ENCODE measurements at regions not wholly inside any gene's neighbourhood (a gene's known extent, or its start where the extent isn't known, plus 50 kb on each side); places are given as distances from the start of the nearest gene placed in this dataset.

DNA sequence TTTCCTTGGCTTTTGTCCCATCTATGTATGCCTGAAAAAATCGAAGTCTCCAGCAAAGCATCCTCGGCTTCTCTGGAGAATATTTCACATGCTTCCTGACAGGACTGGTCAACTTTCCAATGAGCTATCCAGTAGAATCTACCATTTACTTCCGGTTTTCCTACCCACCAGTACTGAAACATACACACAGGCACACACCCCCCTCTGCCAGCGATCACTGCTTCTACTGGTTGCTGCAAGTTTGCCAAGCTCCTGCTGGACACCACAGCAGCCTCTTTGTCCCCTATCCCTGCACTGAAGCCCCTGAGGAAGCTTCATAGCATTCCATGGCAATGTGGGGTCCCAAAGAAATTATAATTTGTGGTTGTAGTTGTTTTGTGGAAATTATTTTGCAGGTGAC is 536.8 kb downstream of the MATN1 start (continued):
- no peak for TF ChIP-seq ARID5B (CRISPR knock-in tag; IDR thresholded peaks at IDR 0.05)
- no peak for TF ChIP-seq TARDBP (CRISPR knock-in tag; IDR thresholded peaks at IDR 0.05)
- TF ChIP-seq ZFYVE20 (CRISPR knock-in tag; IDR thresholded peaks at IDR 0.05; ENCODE audit: borderline replicate concordance, low read depth), result no peak
- no peak for TF ChIP-seq ZNF737 (CRISPR knock-in tag; IDR thresholded peaks at IDR 0.05; ENCODE audit: borderline replicate concordance)

- no peak overlapping the region for H2AFZ ChIP-seq (ENCODE audit: low read length)
- no peaks in the 10 kb centered on the region for H3K27me3 ChIP-seq (ENCODE audit: control insufficient read depth in 1 of 2, insufficient read depth in 2 of 2, low read length in 2 of 2)
- H3K36me3 ChIP-seq (replicated peaks in 1 of 2; ENCODE audit: control insufficient read depth in 1 of 2, insufficient read depth in 2 of 2, low read length in 2 of 2), result no peaks in the 10 kb centered on the region
- FAIRE-seq, result no peak
- H3K9me3 ChIP-seq (ENCODE audit: low read length), result no peaks in the 10 kb centered on the region
- no peaks in the 10 kb centered on the region for H3K4me1 ChIP-seq (ENCODE audit: insufficient read depth, low read length)
- no peak for DNase-seq (ENCODE audit: low spot score)
- H3K4me2 ChIP-seq (ENCODE audit: low read depth, low read length), result no peak overlapping the region
- ATAC-seq, result no peak
- intact Hi-C loops (cut with micrococcal nuclease; ENCODE audit: unreplicated experiment) (no loop called here), in situ Hi-C loops (cut with HindIII; ENCODE audit: extremely low pct_ligation_motif_present, low pct_unique_long_range_greater_than_20kb) (no loop called here)
- H3K27ac ChIP-seq (ENCODE audit: extremely low read length, insufficient read depth, low read length), result no peak overlapping the region
- no peaks in the 10 kb centered on the region for H3K79me2 ChIP-seq (ENCODE audit: insufficient read depth, low read length)
- H4K20me1 ChIP-seq (ENCODE audit: insufficient read depth, low read length), result no peaks in the 10 kb centered on the region
- ChIA-PET POLR2A (no interaction called here), CTCF (ENCODE audit: low intra/inter-chr PET ratio, low total read pairs) (no interaction called here)
- BruUV-seq (replicated peaks), result no TSS peak
- 0% methylated on average over 6 of the region's 6 CpGs for WGBS (ENCODE audit: low lambda C conversion rate)
- no peak for TF ChIP-seq ZNF597 (CRISPR knock-in tag; IDR thresholded peaks at IDR 0.05)
- TF ChIP-seq RBM39 (IDR thresholded peaks at IDR 0.05; ENCODE audit: low read depth, low read length, poor library complexity, severe bottlenecking), result no peak
- TF ChIP-seq, protein P1, sequence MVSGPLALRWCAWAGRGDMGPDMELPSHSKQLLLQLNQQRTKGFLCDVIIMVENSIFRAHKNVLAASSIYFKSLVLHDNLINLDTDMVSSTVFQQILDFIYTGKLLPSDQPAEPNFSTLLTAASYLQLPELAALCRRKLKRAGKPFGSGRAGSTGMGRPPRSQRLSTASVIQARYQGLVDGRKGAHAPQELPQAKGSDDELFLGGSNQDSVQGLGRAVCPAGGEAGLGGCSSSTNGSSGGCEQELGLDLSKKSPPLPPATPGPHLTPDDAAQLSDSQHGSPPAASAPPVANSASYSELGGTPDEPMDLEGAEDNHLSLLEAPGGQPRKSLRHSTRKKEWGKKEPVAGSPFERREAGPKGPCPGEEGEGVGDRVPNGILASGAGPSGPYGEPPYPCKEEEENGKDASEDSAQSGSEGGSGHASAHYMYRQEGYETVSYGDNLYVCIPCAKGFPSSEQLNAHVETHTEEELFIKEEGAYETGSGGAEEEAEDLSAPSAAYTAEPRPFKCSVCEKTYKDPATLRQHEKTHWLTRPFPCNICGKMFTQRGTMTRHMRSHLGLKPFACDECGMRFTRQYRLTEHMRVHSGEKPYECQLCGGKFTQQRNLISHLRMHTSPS (CRISPR knock-in tag; IDR thresholded peaks at IDR 0.05; ENCODE audit: low read depth), result no peak
- no peak for TF ChIP-seq GPN1 (CRISPR knock-in tag; IDR thresholded peaks at IDR 0.05; ENCODE audit: borderline replicate concordance)
- no peak overlapping the region for H3K4me3 ChIP-seq (replicated peaks in 1 of 3; ENCODE audit: insufficient read depth in 1 of 3, low read depth in 2 of 3, low read length in 3 of 3)
- H3K9ac ChIP-seq (ENCODE audit: insufficient read depth, low read depth, low read length), result no peak overlapping the region
Measured at GRCh38 chr1:30185809-30186208, 537.6 kb downstream of the MATN1 start.
